Gastrocnemius medialis (tissue), 4 donors: ENCODE measurements at regions not wholly inside any gene's neighbourhood (a gene's known extent, or its start where the extent isn't known, plus 50 kb on each side); places are given as distances from the start of the nearest gene placed in this dataset.

ENCODE experiments used
- ATAC-seq, 2 donors: fragments of 150-250 bp; one replicate each; pipeline ENCODE4 v1.9.1; 2016
- DNase-seq, 2 donors: peaks; one replicate each; pipeline ENCODE4 v3.0.0-alpha.2; 2019
- H3K27ac ChIP-seq, 4 donors: fragments of 200-600 bp; sonication (generic); 1 replicate in 1 of 4; 2 replicates in 3 of 4; pipeline ENCODE4 v1.5.1; 2016 to 2018; ENCODE audit warnings: mild to moderate bottlenecking in 2 of 4, moderate library complexity in 1 of 4
- H3K27me3 ChIP-seq, 3 donors: fragments of 200-600 bp; sonication (generic) in 2 of 3; 1 replicate in 1 of 3; 2 replicates in 2 of 3; pipeline versions ENCODE4 v1.5.1 to v1.6.0; 2016 to 2019; ENCODE audit warnings: mild to moderate bottlenecking in 1 of 3, moderate library complexity in 1 of 3
- H3K36me3 ChIP-seq, 2 donors: fragments of 200-600 bp; sonication (generic) in 1 of 2; one replicate each; pipeline ENCODE4 v1.5.1; 2017 to 2018
- H3K4me1 ChIP-seq, 2 donors: fragments of 200-600 bp; sonication (generic) in 1 of 2; one replicate each; pipeline ENCODE4 v1.5.1; 2016 to 2017; ENCODE audit warnings: mild to moderate bottlenecking in 2 of 2
- H3K4me3 ChIP-seq, 4 donors: fragments of 200-600 bp; sonication (generic) in 3 of 4; 1 replicate in 1 of 4; 2 replicates in 3 of 4; pipeline ENCODE4 v1.5.1; 2016 to 2019; ENCODE audit warnings: mild to moderate bottlenecking in 2 of 4
- H3K9me3 ChIP-seq, 3 donors: fragments of 200-600 bp; sonication (generic) in 2 of 3; 1 replicate in 1 of 3; 2 replicates in 2 of 3; pipeline ENCODE4 v1.5.1; 2016 to 2019
- CTCF ChIP-seq, 5 experiments: fragments of 450-650 bp in 3 of 5; fragments of 200-600 bp in 2 of 5; sonication (generic) in 2 of 5; IDR thresholded peaks in 4 of 5; conservative IDR thresholded peaks in 1 of 5; 1 replicate in 4 of 5; 2 replicates in 1 of 5; pipeline ENCODE4 v1.5.1; 2016 to 2019; ENCODE audit warnings: antibody characterized with exemption in 5 of 5, mild to moderate bottlenecking in 3 of 5, moderate library complexity in 3 of 5
- POLR2A ChIP-seq, 2 donors: fragments of 450-650 bp; IDR thresholded peaks; one replicate each; pipeline ENCODE4 v1.6.1; 2017; ENCODE audit warnings: antibody characterized with exemption in 2 of 2, mild to moderate bottlenecking in 2 of 2, moderate library complexity in 2 of 2
- in situ Hi-C, 4 donors: fragments of 200-750 bp; cut with MboI; loops; one replicate each; pipeline versions ENCODE4 v1.15.0 to v1.8.0; 2017; ENCODE audit warnings: low sequenced_read_pairs in 4 of 4
- intact Hi-C: fragments of 100-400 bp; cut with DNase I; formaldehyde crosslinking; loops from one replicate; pipeline ENCODE4 v1.15.1; 2023; ENCODE audit warnings: low total_unique reads

GRCh38 chr2:180662521-180662920, 317.9 kb upstream of the UBE2E3 start:
- Histone ChIP-seq H3K9me3 (no peaks in the 10 kb centered on the region), H3K27me3 (no peaks in the 10 kb centered on the region), H3K36me3 (no peaks in the 10 kb centered on the region), H3K27ac (no peak overlapping the region), H3K4me3 (no peak overlapping the region), H3K4me1 (no peaks in the 10 kb centered on the region)
- in situ Hi-C loops (no loop called here), intact Hi-C loops (no loop called here)
- DNase-seq (no peak), ATAC-seq (no peak)
- TF ChIP-seq POLR2A (IDR thresholded peaks at IDR 0.05) (no peak), CTCF (IDR thresholded peaks at IDR 0.05 in 4 of 5, conservative IDR thresholded peaks at IDR 0.05 in 1 of 5) (no peak)

DNA sequence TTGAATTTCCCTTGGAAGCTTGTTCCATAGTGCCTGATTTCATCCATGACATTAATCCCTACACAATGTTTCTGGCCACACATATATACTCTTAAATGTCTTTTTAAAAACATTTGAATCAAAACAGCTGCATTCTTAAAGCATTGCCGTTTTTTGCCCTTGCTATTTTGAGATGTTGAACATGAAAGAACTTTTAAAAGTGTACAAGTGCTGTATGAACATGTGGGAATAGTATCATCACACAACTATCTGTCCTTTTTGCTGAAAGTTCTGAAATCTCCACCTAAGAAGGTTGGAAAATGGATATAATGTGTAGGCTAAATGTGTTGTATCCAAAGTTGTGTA, 318.7 kb upstream of the UBE2E3 start:
- no peak overlapping the region for H3K4me3 ChIP-seq
- ATAC-seq (no peak), DNase-seq (no peak)
- no peaks in the 10 kb centered on the region for H3K9me3 ChIP-seq
- H3K36me3 ChIP-seq = no peaks in the 10 kb centered on the region
- no peaks in the 10 kb centered on the region for H3K27me3 ChIP-seq
- in situ Hi-C loops = no loop called here
- no peak overlapping the region for H3K27ac ChIP-seq
- no peaks in the 10 kb centered on the region for H3K4me1 ChIP-seq
- intact Hi-C loops = no loop called here
- TF ChIP-seq POLR2A (IDR thresholded peaks at IDR 0.05) (no peak), CTCF (IDR thresholded peaks at IDR 0.05 in 4 of 5, conservative IDR thresholded peaks at IDR 0.05 in 1 of 5) (no peak)

GRCh38 chr2:180660881-180661685, 319.3 kb upstream of the UBE2E3 start:
- Histone ChIP-seq H3K4me3 (no peak overlapping the region), H3K27ac (no peak overlapping the region), H3K36me3 (no peaks in the 10 kb centered on the region), H3K27me3 (no peaks in the 10 kb centered on the region), H3K4me1 (no peaks in the 10 kb centered on the region), H3K9me3 (no peaks in the 10 kb centered on the region)
- TF ChIP-seq CTCF (IDR thresholded peaks at IDR 0.05 in 4 of 5, conservative IDR thresholded peaks at IDR 0.05 in 1 of 5) (no peak), POLR2A (IDR thresholded peaks at IDR 0.05) (no peak)
- intact Hi-C loops (no loop called here), in situ Hi-C loops (no loop called here)
- no peak for DNase-seq
- no peak for ATAC-seq

GRCh38 chr2:180660207-180660606, 320.2 kb upstream of the UBE2E3 start:
- in situ Hi-C loops (no loop called here), intact Hi-C loops (no loop called here)
- TF ChIP-seq CTCF (IDR thresholded peaks at IDR 0.05 in 4 of 5, conservative IDR thresholded peaks at IDR 0.05 in 1 of 5) = no peak
- TF ChIP-seq POLR2A (IDR thresholded peaks at IDR 0.05) = no peak
- no peak overlapping the region for H3K4me3 ChIP-seq
- no peaks in the 10 kb centered on the region for H3K36me3 ChIP-seq
- H3K27me3 ChIP-seq = no peaks in the 10 kb centered on the region
- no peaks in the 10 kb centered on the region for H3K9me3 ChIP-seq
- no peaks in the 10 kb centered on the region for H3K4me1 ChIP-seq
- ATAC-seq (no peak), DNase-seq (no peak)
- no peak overlapping the region for H3K27ac ChIP-seq

GRCh38 chr2:180657054-180657453, 323.4 kb upstream of the UBE2E3 start:
- Histone ChIP-seq H3K27ac (no peak overlapping the region), H3K4me3 (no peak overlapping the region), H3K27me3 (no peaks in the 10 kb centered on the region), H3K9me3 (no peaks in the 10 kb centered on the region), H3K4me1 (peaks cover 7 to 10% of the 10 kb centered on the region in 2 donors), H3K36me3 (no peaks in the 10 kb centered on the region)
- no peak for ATAC-seq
- DNase-seq = no peak
- intact Hi-C loops = no loop called here
- in situ Hi-C loops = no loop called here
- TF ChIP-seq CTCF (IDR thresholded peaks at IDR 0.05 in 4 of 5, conservative IDR thresholded peaks at IDR 0.05 in 1 of 5) (no peak), POLR2A (IDR thresholded peaks at IDR 0.05) (no peak)
